Brain microvascular endothelial cell (primary cell): ENCODE measurements at regions not wholly inside any gene's neighbourhood (a gene's known extent, or its start where the extent isn't known, plus 50 kb on each side); places are given as distances from the start of the nearest gene placed in this dataset.

Source experiments
- DNase-seq: peaks from one replicate; pipeline ENCODE4 v3.0.0-alpha.2; 2020
- H3K27ac ChIP-seq: fragments of 250-450 bp; sonication (Bioruptor Pico); 2 replicates; pipeline ENCODE4 v1.5.1; 2020; ENCODE audit warnings: mild to moderate bottlenecking, moderate library complexity
- H3K27me3 ChIP-seq: fragments of 250-450 bp; sonication (Bioruptor Pico); replicated peaks from 2 replicates; pipeline ENCODE4 v1.5.1; 2020; ENCODE audit warnings: mild to moderate bottlenecking
- H3K36me3 ChIP-seq: fragments of 250-450 bp; sonication (Bioruptor Pico); replicated peaks from 2 replicates; pipeline ENCODE4 v1.5.1; 2020; ENCODE audit warnings: mild to moderate bottlenecking
- H3K4me3 ChIP-seq: 2 replicates; pipeline ENCODE4 v1.5.1; 2011; ENCODE audit warnings: low read depth, mild to moderate bottlenecking, control low read depth, low read length, moderate library complexity
- CTCF ChIP-seq: IDR thresholded peaks from 2 replicates; pipeline ENCODE4 v1.5.1; 2011; ENCODE audit warnings: low read depth, mild to moderate bottlenecking, moderate library complexity, low read length, control low read depth, inconsistent platforms; ENCODE audit errors: missing control alignments
- in situ Hi-C: cut with HindIII; loops from 2 replicates; pipeline ENCODE4 v1.10.0; 2017; ENCODE audit warnings: low sequenced_read_pairs, low pct_ligation_motif_present

- H3K4me3 ChIP-seq: no peak overlapping the region
These were observed 318.2 kb upstream of the SEMA6D start for GRCh38 chr15:47399100-47399499.

GRCh38 chr15:47400603-47401002 is 316.7 kb upstream of the SEMA6D start:
- H3K27ac ChIP-seq: no peak overlapping the region
- TF ChIP-seq CTCF: no peak
- in situ Hi-C loops: no loop called here
- no peaks in the 10 kb centered on the region for H3K27me3 ChIP-seq
- DNase-seq: no peak
- H3K4me3 ChIP-seq: no peak overlapping the region
- no peaks in the 10 kb centered on the region for H3K36me3 ChIP-seq

More at GRCh38 chr15:47399100-47399499, 318.2 kb upstream of the SEMA6D start:
- Histone ChIP-seq H3K27ac (no peak overlapping the region), H3K27me3 (no peaks in the 10 kb centered on the region), H3K36me3 (no peaks in the 10 kb centered on the region)
- in situ Hi-C loops: no loop called here
- DNase-seq: peak; percentile 18
- no peak for TF ChIP-seq CTCF

- DNase-seq: no peak
- Histone ChIP-seq H3K27ac (no peak overlapping the region), H3K4me3 (no peak overlapping the region), H3K27me3 (no peaks in the 10 kb centered on the region), H3K36me3 (no peaks in the 10 kb centered on the region)
- in situ Hi-C loops: no loop called here
- TF ChIP-seq CTCF: no peak
These were observed 315.9 kb upstream of the SEMA6D start for GRCh38 chr15:47401427-47401826.

GRCh38 chr15:47402829-47403228 is 314.5 kb upstream of the SEMA6D start:
- H3K36me3 ChIP-seq: no peaks in the 10 kb centered on the region
- TF ChIP-seq CTCF: no peak
- no peak for DNase-seq
- no peak overlapping the region for H3K4me3 ChIP-seq
- no peaks in the 10 kb centered on the region for H3K27me3 ChIP-seq
- in situ Hi-C loops: no loop called here
- no peak overlapping the region for H3K27ac ChIP-seq

GRCh38 chr15:47404877-47405276 is 312.4 kb upstream of the SEMA6D start:
- no peaks in the 10 kb centered on the region for H3K27me3 ChIP-seq
- no peak for TF ChIP-seq CTCF

GRCh38 chr15:47405365-47406162 is 311.7 kb upstream of the SEMA6D start:
- no peak overlapping the region for H3K27ac ChIP-seq
- H3K36me3 ChIP-seq: no peaks in the 10 kb centered on the region
- DNase-seq: no peak
- no peak for TF ChIP-seq CTCF
- H3K27me3 ChIP-seq: no peaks in the 10 kb centered on the region
- in situ Hi-C loops: no loop called here
- H3K4me3 ChIP-seq: no peak overlapping the region

More at GRCh38 chr15:47404877-47405276, 312.4 kb upstream of the SEMA6D start:
- Histone ChIP-seq H3K4me3 (no peak overlapping the region), H3K27ac (no peak overlapping the region), H3K36me3 (no peaks in the 10 kb centered on the region)
- in situ Hi-C loops: no loop called here
- no peak for DNase-seq
